ENCODE measurements at regions not wholly inside any gene's neighbourhood (a gene's known extent, or its start where the extent isn't known, plus 50 kb on each side); places are given as distances from the start of the nearest gene placed in this dataset.
"Not testable (repeated sequence)": the region's sequence is repeated elsewhere in the genome, so short reads cannot be mapped to it uniquely, and the experiment has no call there.

DNA sequence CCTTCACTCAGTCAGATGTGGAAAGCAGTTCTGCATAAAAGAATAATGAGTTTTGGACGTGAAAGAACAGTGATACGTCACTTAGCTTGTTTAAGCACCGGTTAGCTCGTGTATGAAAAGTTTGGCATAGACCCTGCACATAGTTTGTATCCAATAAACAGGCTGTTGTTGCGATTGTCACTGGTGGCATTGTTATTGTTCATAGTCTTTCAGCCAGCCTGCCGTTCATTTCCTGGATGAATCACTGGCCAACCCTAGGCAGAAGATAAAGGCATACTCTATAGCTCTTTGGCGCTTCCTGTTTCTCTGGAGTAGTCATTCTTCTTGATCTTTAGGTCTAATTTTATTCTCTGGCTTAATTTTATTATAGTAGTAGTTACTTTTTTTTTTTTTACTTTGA is 57.8 kb upstream of the ANKRD30A start:
- no peak for DNase-seq

GRCh38 chr10:37062296-37062695 is 63.1 kb upstream of the ANKRD30A start:
- DNase-seq, result not testable (repeated sequence)

GRCh38 chr10:37057261-37057660 is 68.1 kb upstream of the ANKRD30A start:
- no peak for DNase-seq

DNA sequence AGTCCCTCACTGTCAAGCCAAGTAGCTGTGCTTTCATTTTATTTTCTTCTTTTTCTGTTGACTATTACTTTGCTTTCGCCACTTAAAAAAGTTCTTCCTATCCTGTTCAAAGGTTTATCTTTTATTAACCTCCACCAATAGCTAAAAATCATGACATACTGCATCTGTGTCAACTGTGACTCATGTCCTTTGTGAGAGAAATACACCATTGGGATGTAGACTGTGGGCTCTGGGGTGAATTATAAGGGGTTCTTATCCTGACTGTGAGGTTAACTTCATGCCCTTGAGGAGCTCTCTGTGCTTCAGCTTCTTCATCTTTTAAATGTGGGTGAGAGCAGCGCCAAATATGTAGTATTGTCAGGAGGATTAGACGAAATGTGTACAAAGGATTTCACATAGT is 71.9 kb upstream of the ANKRD30A start:
- DNase-seq, result no peak

GRCh38 chr10:37049982-37050381 is 75.4 kb upstream of the ANKRD30A start:
- DNase-seq, result not testable (repeated sequence)

DNA sequence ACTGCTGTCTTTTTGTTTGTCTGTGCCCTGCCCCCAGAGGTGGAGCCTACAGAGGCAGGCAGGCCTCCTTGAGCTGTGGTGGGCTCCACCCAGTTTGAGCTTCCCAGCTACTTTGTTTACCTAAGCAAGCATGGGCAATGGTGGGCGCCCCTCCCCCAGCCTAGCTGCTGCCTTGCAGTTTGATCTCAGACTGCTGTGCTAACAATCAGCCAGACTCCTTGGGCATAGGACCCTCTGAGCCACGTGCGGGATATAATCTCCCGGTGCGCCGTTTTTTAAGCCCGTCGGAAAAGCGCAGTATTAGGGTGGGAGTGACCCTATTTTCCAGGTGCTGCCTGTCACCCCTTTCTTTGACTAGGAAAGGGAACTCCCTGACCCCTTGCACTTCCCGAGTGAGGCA is 81.1 kb upstream of the ANKRD30A start:
- DNase-seq, result not testable (repeated sequence)

DNA sequence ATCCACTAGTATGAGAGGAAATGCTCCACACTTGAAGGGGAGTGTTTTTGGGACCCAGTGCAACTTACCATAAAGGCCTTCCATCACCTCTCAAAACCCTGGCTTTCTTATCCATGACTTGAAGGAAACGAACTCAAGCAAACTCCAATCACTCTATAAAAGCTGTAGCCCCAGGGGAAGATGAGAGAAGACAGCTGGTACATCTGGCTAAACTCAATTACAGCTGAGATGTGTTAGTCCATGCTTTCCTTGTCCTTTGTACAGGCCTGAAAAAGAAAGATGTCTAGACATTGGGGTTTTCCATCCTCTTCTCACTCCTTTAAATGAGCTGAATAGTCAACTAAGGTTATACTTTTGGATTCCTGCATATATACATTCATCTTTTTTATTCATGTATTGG is 89.5 kb upstream of the ANKRD30A start:
- no peak for DNase-seq

DNA sequence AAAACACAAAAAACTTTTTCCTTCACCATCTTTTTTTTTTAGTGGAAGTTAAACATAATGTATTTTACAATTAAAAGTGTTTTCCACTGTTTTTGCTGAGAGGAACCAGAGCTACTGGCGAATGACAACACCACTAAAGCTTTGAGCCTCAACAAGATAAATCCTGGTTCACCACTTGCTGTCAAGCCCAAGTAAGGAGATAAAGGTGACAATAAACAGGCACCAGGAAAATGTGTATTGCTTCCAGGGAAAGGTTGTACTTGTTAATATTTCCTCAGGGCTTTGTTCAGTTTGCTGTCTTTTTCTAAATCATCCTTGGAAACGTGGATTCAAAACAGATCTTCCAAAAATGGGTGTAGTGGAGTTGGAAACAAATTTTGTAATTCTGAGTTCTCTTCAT is 109.9 kb upstream of the ANKRD30A start:
- no peak for DNase-seq

GRCh38 chr10:37010741-37011140 is 114.7 kb upstream of the ANKRD30A start:
- DNase-seq, result no peak

DNA sequence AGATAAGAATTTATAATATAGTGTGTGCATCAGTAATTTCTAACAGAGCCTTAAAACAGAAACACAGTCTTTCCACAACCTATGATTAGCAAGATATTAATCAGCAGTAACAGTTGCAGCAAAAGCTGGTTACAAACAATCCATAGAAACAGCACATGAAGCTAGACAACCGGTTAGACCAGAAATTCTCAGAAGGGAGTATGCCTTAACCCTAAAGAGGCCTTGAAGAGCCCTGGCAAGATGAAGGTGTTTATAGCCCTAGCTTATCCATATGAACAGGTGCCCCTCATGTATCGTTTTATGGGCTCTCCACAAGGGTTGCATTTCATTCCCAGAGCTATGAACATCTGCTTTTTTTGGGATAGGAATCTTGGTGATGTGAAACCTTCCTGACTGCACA is 117.1 kb upstream of the ANKRD30A start:
- DNase-seq, result not testable (repeated sequence)

- no peak for DNase-seq
Measured at GRCh38 chr10:37003126-37003525, 122.3 kb upstream of the ANKRD30A start.

GRCh38 chr10:36995806-36996205 is 129.6 kb upstream of the ANKRD30A start:
- DNase-seq, result not testable (repeated sequence)

- no peak for DNase-seq
Measured at GRCh38 chr10:36994886-36995285, 130.5 kb upstream of the ANKRD30A start.

GRCh38 chr10:36989233-36989632 is 136.2 kb upstream of the ANKRD30A start:
- DNase-seq, result no peak

DNA sequence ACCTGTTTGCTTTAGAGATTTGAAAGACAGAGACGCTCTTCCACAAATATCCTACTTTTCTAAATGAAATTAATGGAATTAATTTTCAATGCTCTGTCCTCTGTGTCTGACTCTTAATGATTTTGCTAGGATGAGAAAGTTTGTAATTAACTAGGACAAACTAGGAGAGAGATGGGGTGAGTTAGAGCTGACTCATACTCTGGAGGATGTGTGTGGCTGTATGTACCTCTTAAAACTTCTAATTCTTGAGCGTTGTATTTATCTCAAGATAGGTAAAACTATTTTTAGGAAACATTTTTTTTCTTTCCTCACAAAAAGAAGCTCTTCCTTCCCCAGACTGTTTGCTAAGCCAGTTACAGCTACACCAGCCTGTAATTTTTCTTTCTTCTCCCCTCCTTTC is 178.8 kb upstream of the ANKRD30A start:
- DNase-seq, result no peak

DNA sequence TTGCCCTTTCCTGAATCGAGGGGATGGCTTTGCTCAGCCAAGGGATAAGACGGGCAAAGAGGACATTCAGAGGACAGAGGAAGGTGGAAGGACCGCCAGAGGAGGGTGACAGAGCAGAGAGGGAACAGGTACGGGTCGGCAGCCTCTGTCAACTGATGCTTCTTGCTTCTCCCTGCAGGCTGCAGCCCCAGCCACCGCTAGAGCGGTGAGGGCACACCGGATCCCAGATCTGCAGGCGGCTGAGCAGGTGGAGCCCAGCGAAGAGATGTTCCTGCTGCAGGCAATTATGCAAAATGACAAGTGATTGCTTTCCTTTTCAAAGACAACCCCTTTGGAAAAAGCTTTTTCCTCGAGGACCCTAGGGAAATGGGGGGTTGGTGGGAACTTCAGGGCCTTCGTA is 181.9 kb upstream of the ANKRD30A start:
- DNase-seq, result no peak

- DNase-seq, result peak; percentile 21
Measured at GRCh38 chr10:36942616-36943015, 182.8 kb upstream of the ANKRD30A start.

DNA sequence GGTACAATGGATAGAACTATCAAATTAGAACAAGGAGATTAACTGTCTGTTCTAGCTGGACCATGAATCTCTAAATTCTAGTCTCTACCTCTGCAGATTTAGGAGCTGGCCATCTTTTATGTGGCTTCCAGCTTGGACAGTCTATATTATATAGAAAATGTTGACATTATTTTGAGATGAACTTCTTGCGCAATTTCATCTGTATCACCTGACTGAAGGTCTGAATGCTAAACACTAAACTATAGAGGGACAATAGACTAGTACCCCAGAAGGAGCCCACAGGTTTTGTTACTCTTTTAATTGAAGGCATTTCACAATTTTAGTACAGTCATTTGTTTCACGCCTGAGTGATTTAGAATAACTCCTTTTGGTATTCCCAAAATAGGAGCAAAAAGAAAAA is 222.4 kb upstream of the ANKRD30A start:
- DNase-seq, result no peak

- DNase-seq, result no peak
Measured at GRCh38 chr10:36899652-36900051, 225.7 kb upstream of the ANKRD30A start.

DNA sequence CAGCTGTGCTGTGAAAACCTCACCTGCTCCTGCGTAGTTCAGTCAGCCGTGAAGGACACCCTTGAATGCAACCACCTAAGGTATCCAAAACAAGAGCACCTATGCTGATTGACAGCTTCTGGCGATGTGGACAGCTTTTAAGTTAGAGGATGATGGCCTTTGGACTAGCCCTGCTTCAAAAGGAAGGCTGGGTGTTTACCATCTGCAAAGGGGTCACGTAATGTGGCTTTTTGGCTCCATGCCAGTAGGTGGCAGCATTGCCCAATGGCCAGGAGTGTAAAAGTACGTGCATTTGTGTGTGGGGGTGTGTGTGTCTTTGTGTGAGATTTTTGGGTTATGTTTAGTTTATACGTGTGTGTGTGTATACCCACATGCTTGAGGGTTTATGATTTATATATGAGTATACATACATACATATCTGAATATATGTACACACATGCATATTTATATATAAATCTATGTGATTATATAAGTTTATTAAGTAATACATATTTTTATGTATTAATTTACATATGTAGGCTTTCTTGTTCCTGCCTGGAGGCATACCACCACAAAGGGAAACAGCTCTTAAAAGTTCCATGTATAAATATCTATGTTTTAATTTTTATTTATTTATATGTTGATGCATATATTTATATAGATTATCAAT is 236.3 kb upstream of the ANKRD30A start:
- DNase-seq, result peak; percentile 0

DNA sequence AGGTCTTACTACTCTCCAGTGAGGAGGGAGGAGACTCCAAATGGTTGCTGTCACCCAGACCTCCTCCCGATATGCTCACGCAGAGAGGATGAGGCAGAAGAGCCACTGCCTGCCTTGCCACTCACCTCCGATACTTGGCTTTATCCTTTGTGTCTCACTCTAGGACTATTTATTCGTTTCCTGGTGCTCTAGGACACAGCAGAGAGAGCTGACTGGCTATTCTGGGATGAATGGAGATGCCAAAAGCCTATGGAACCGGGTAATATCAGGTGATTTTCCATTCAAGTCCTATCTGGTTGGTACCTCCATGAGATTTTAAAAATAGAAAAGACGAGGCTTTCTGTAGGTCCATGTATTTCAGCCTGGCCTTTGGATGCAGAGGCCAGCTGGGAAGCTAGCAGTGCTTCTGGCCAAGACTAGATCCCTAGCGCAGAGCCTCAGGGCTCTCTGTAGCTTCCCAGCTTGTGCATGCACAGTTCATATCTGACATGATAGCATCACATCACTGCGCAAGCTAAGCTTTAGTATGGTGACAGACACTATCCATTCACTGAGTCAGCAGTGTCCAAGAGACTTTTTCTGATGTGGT is 239.0 kb upstream of the ANKRD30A start:
- DNase-seq, result no peak

- DNase-seq, result no peak
Measured at GRCh38 chr10:36885746-36886145, 239.7 kb upstream of the ANKRD30A start.

DNA sequence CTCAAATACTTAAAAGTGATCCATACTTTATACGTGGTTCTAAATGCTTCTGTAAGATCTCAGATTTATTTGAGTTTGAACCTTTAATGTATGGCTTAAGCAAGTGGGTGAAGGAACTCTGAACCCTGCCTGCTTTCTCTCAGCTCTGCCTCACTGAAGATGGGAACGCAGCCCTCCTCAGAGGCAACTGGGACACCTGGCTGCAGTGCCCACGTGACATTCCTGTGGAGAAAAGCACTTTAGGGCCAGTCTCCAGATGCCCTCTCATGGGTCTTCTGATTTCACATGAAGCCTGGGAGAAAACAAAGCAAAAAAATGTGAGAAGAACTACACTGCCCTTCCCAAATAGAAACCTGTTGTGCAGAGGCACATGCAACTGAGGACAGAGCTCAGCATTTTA is 242.6 kb upstream of the ANKRD30A start:
- DNase-seq, result no peak

DNA sequence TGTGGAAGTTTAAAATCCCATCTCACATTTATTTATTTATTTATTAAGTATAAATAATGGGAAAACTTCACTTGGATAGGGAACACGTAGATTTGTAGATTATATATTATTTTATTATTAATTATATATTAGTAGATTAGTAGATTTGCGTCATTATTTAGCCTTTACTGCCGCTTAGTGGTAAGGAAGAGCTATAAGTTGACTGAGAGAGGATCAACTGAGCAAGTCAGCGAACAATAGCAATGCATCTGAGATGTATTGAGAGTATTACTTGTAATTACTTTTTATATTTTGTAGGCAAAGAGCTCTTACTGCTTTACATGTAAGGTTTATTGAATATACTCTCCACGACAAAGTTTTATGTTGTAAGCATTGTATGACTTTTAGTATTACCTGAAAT is 244.5 kb upstream of the ANKRD30A start:
- no peak for DNase-seq
